RWPE2 (cell line): ENCODE measurements at regions not wholly inside any gene's neighbourhood (a gene's known extent, or its start where the extent isn't known, plus 50 kb on each side); places are given as distances from the start of the nearest gene placed in this dataset.

Source experiments
- ATAC-seq: fragments of 200-7000 bp; cut with Tn5 transposase; 3 replicates; pipeline ENCODE4 v1.9.1; 2021; ENCODE audit warnings: low read depth
- DNase-seq: peaks from one replicate; pipeline ENCODE4 v3.0.0-alpha.2; 2020; ENCODE audit warnings: low spot score
- H3K27ac ChIP-seq: fragments of 450-650 bp; 2 replicates; pipeline ENCODE4 v1.5.1; 2017; ENCODE audit warnings: mild to moderate bottlenecking; ENCODE audit not compliant: poor library complexity, severe bottlenecking
- H3K27me3 ChIP-seq: fragments of 250-450 bp; sonication (Bioruptor Pico); 2 replicates; pipeline ENCODE4 v1.5.1; 2021; ENCODE audit warnings: mild to moderate bottlenecking, moderate library complexity; ENCODE audit not compliant: insufficient read depth, poor library complexity, severe bottlenecking
- H3K36me3 ChIP-seq: fragments of 250-450 bp; sonication (Bioruptor Pico); 2 replicates; pipeline ENCODE4 v1.5.1; 2020; ENCODE audit warnings: low read depth, mild to moderate bottlenecking, moderate library complexity
- H3K4me1 ChIP-seq: fragments of 250-450 bp; sonication (Bioruptor Pico); 2 replicates; pipeline ENCODE4 v1.5.1; 2021; ENCODE audit warnings: mild to moderate bottlenecking, moderate library complexity; ENCODE audit not compliant: insufficient read depth, poor library complexity, severe bottlenecking
- H3K4me3 ChIP-seq: fragments of 250-450 bp; sonication (Bioruptor Pico); 2 replicates; pipeline ENCODE4 v1.5.1; 2021; ENCODE audit warnings: mild to moderate bottlenecking, moderate library complexity; ENCODE audit not compliant: severe bottlenecking
- H3K9me3 ChIP-seq: fragments of 250-450 bp; sonication (Bioruptor Pico); 2 replicates; pipeline ENCODE4 v1.5.1; 2021; ENCODE audit warnings: mild to moderate bottlenecking, moderate library complexity; ENCODE audit not compliant: severe bottlenecking
- TF ChIP-seq, protein P1 (sequence below): fragments of 450-650 bp; IDR thresholded peaks from one replicate; pipeline ENCODE4 v1.5.1; 2017; ENCODE audit warnings: mild to moderate bottlenecking, moderate library complexity; ENCODE audit not compliant: poor library complexity, severe bottlenecking

DNA sequence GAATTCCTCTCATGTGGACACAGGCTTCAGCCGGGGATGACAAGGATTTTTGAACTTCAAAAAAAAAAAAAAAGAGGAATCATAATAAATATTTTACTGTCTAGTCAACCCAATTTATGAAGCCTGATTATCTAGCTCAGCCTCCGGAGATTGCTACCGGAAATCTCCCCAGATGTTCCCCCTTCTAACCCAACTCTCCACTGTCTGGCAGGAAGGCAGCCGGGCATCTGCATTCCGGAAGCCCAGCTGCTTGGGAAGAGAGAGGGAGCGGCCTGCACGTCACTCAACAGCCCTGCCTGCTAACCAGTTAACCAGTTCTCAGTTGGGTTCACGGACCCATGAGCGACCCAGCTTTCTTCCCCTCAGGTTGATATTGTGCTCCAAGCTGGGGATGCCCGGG, 87.2 kb upstream of the POU3F3 start:
- peak overlapping the region; percentile 58 for H3K27ac ChIP-seq
- H3K4me3 ChIP-seq: no peak overlapping the region
- ATAC-seq (peak; percentile 45; the same call in 1 of the 3 replicates), DNase-seq (no peak)
- no peaks in the 10 kb centered on the region for H3K36me3 ChIP-seq
- no peaks in the 10 kb centered on the region for H3K27me3 ChIP-seq
- peaks cover 5% of the 10 kb centered on the region for H3K9me3 ChIP-seq
- TF ChIP-seq, protein P1, sequence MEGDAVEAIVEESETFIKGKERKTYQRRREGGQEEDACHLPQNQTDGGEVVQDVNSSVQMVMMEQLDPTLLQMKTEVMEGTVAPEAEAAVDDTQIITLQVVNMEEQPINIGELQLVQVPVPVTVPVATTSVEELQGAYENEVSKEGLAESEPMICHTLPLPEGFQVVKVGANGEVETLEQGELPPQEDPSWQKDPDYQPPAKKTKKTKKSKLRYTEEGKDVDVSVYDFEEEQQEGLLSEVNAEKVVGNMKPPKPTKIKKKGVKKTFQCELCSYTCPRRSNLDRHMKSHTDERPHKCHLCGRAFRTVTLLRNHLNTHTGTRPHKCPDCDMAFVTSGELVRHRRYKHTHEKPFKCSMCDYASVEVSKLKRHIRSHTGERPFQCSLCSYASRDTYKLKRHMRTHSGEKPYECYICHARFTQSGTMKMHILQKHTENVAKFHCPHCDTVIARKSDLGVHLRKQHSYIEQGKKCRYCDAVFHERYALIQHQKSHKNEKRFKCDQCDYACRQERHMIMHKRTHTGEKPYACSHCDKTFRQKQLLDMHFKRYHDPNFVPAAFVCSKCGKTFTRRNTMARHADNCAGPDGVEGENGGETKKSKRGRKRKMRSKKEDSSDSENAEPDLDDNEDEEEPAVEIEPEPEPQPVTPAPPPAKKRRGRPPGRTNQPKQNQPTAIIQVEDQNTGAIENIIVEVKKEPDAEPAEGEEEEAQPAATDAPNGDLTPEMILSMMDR: no peak
- peaks cover 6% of the 10 kb centered on the region for H3K4me1 ChIP-seq

DNA sequence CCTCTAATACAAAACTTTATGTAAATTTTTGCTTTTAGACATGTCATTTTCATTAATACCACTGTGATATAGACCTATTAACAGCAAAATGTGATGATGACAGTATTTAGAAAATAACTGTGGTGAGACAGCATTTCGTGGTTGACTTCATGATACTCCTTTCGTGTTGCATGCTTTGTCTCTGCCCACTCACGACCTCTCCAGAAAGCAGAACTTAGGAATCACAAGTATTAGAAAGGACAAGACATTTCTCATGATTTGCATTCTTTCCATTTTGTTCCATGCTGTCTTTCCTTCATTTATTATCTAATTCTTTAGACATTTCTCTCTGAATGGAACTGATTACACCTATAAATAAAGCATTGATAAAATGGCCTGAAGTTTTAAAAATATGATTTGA, 85.2 kb upstream of the POU3F3 start:
- H3K36me3 ChIP-seq: no peaks in the 10 kb centered on the region
- peaks cover 5% of the 10 kb centered on the region for H3K9me3 ChIP-seq
- no peak for ATAC-seq
- no peak overlapping the region for H3K4me3 ChIP-seq
- DNase-seq: no peak
- H3K27me3 ChIP-seq: no peaks in the 10 kb centered on the region
- H3K27ac ChIP-seq: peak overlapping the region; percentile 58
- H3K4me1 ChIP-seq: peaks cover 6% of the 10 kb centered on the region
- TF ChIP-seq, protein P1: no peak

DNA sequence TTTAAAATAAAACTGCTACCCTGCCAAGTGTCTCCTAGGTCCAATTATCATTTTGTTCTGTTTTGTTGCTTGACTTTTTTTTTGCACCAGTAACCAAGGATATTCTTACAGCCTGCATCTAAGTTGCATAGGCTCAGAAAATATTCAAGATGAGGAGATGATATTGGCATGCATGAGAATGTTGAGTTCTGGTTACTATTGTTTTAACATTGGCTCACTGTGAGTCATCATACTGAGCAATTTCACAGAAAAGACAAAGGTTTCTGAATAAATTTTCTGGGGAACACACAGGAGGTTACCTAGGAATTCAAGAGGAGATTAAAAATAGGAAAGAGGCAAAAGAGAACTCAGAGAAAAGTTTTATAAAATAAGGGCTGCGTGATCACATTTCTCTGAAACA, 84.8 kb upstream of the POU3F3 start:
- DNase-seq: no peak
- Histone ChIP-seq H3K27ac (peak overlapping the region; percentile 58), H3K27me3 (no peaks in the 10 kb centered on the region), H3K36me3 (no peaks in the 10 kb centered on the region), H3K4me1 (peaks cover 6% of the 10 kb centered on the region), H3K4me3 (no peak overlapping the region), H3K9me3 (peaks cover 5% of the 10 kb centered on the region)
- TF ChIP-seq, protein P1: no peak
- peak; percentile 96 for ATAC-seq

DNA sequence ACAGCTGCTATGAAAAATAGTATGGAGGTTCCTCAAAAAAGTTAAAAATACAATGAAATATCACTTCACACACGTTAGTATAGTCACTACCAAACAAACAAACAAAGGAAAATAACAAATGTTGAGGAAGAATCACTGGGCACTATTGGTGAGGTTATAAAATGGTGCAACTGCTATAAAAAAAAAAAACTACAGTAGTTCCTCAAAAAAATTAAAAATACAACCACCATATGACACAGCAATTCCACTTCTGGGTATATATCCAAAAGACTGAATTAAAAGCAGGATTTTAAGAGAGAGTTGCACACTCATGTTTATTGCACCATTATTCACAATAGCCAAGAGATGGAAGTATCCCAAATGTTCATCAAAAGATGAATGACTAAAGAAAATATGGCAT, 80.9 kb upstream of the POU3F3 start:
- H3K9me3 ChIP-seq: peaks cover 5% of the 10 kb centered on the region
- DNase-seq (no peak), ATAC-seq (no peak)
- H3K27ac ChIP-seq: no peak overlapping the region
- no peaks in the 10 kb centered on the region for H3K36me3 ChIP-seq
- no peak overlapping the region for H3K4me3 ChIP-seq
- peaks cover 6% of the 10 kb centered on the region for H3K4me1 ChIP-seq
- TF ChIP-seq, protein P1: no peak
- H3K27me3 ChIP-seq: peaks cover 4% of the 10 kb centered on the region

DNA sequence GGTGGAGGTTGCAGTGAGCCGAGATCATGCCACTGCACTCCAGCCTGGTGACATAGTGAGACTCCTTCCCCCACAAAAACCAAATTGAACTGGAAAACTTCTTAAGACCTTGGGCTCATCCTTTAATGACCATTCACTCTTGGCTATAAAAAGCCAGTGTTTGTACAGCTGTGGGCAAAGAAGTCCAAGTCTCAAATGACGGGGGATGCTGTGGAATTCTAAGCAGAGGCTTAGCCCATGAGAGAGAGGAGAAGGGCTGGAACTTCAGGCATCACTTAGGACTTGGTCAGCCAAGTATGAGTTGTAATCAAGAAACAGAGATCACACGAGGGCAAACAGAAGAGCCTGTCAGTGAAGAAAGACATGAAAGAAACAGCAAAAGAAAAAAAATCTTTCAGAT, 79.3 kb upstream of the POU3F3 start:
- H3K9me3 ChIP-seq: peaks cover 5% of the 10 kb centered on the region
- no peak overlapping the region for H3K4me3 ChIP-seq
- ATAC-seq (no peak), DNase-seq (no peak)
- H3K4me1 ChIP-seq: peaks cover 1% of the 10 kb centered on the region
- no peaks in the 10 kb centered on the region for H3K36me3 ChIP-seq
- TF ChIP-seq, protein P1: no peak
- peaks cover 6% of the 10 kb centered on the region for H3K27me3 ChIP-seq
- H3K27ac ChIP-seq: no peak overlapping the region
